ENCODE measurements at regions not wholly inside any gene's neighbourhood (a gene's known extent, or its start where the extent isn't known, plus 50 kb on each side); places are given as distances from the start of the nearest gene placed in this dataset.

DNA sequence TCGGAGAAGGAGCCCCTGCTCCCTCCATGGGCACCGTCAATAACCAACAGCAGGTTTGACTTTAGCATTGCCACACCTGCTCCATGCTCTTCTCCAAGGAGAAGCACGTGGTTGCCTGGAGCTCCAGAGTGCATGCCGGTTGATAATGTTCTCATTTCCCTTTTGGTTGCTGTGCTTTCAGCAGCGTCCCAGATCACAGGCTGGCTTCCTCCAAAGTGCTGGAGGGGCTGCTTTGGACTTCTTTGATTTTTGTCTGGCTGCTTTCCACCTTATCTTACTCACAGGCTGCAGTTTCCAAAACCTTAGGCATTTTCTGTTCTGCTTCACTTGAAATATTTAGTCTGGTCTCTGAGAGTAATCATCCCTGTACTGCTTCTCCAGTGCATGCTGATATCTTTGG, 123.8 kb upstream of the IRS2 start:
- Histone ChIP-seq H3K14ac (ENCODE audit: low read length) (no peak overlapping the region), H2BK120ac (ENCODE audit: low read depth, low read length) (no peak overlapping the region), H3K23ac (ENCODE audit: low read depth, low read length, poor library complexity) (no peak overlapping the region), H2AK5ac (ENCODE audit: low read depth, low read length) (no peak overlapping the region), H3K36me3 (replicated peaks in 1 of 2; ENCODE audit: control insufficient read depth in 2 of 2, insufficient read depth in 2 of 2, low read length in 2 of 2) (no peaks in the 10 kb centered on the region), H3K79me1 (ENCODE audit: low read depth, low read length) (no peaks in the 10 kb centered on the region), H3K18ac (ENCODE audit: low read length) (no peak overlapping the region), H3K4ac (ENCODE audit: low read length) (no peak overlapping the region), H3K4me2 (ENCODE audit: insufficient read depth, low read length, poor library complexity, severe bottlenecking) (no peak overlapping the region), H3K27ac (replicated peaks; ENCODE audit: low read length) (no peak overlapping the region), H2AFZ (ENCODE audit: low read length) (no peak overlapping the region), H3K9ac (ENCODE audit: low read depth, low read length, poor library complexity) (no peak overlapping the region), H2BK15ac (ENCODE audit: low read length) (no peak overlapping the region), H4K8ac (ENCODE audit: low read depth, low read length) (no peak overlapping the region), H4K91ac (ENCODE audit: low read depth, low read length, poor library complexity) (no peak overlapping the region), H3K27me3 (ENCODE audit: control insufficient read depth in 3 of 3, insufficient read depth in 3 of 3, low read depth in 1 of 3, low read length in 3 of 3) (no peaks in the 10 kb centered on the region), H3K4me3 (ENCODE audit: low read length in 2 of 2) (no peak overlapping the region), H2BK5ac (ENCODE audit: low read length) (no peak overlapping the region), H2BK12ac (ENCODE audit: low read length) (no peak overlapping the region), H3K4me1 (ENCODE audit: control insufficient read depth in 2 of 2, insufficient read depth in 1 of 2, low read depth in 1 of 2, low read length in 2 of 2) (no peaks in the 10 kb centered on the region), H3K9me3 (replicated peaks in 1 of 2; ENCODE audit: control insufficient read depth in 2 of 2, insufficient read depth in 1 of 2, low read depth in 1 of 2, low read length in 2 of 2) (peaks cover 0 to 3% of the 10 kb centered on the region in 2 donors)
- WGBS, 2 donors (ENCODE audit: extremely low coverage in 2 of 2, insufficient read length in 2 of 2, insufficient replicate concordance in 1 of 2) = no CpG with 5 or more reads among the region's 5 CpGs
- DNase-seq (ENCODE audit: low spot score) = no peak

DNA sequence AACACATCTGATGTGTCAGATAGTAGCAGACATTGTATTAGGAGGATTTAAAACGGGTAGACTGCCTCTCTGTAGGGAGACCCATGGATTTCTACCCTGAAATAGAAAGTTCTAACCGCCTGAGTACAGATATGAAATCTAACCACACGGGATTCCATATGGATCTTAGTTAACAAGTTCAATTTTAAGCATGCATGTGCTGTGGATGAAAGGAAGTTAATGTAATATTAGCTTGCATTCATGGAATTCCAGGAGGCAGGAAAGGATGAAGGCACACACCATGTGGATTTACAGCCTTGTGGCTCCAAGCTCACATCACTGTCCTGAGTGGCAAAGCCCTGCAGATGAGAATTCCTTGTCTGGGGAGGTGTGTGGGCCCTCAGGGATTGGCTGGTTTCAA, 120.6 kb upstream of the IRS2 start:
- DNase-seq (ENCODE audit: low spot score) = no peak
- H3K18ac ChIP-seq (ENCODE audit: low read length) = no peak overlapping the region

DNA sequence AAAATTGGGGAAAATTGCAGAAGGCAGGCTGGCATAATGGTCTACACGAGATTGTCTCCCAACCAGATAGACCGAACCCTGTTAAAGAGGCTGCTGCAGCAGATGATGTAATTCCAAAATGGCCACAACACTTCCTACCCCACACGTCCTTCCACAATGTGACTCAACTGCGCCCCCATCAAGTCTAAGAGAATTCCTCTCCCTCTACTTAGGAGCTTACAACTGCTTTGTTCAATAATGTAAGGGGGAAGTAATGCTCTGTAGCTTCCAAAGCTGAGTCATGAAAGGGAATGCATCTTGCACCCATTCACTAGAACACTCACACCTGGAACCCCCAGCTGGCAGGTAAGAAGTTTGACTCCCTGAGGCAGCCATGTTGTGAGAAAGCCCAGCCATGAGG, 117.8 kb upstream of the IRS2 start:
- Histone ChIP-seq H3K4me3 (ENCODE audit: low read length in 2 of 2) (no peak overlapping the region), H2BK12ac (ENCODE audit: low read length) (no peak overlapping the region), H3K4me2 (ENCODE audit: insufficient read depth, low read length, poor library complexity, severe bottlenecking) (no peak overlapping the region), H2BK120ac (ENCODE audit: low read depth, low read length) (no peak overlapping the region), H3K36me3 (replicated peaks in 1 of 2; ENCODE audit: control insufficient read depth in 2 of 2, insufficient read depth in 2 of 2, low read length in 2 of 2) (no peaks in the 10 kb centered on the region), H4K8ac (ENCODE audit: low read depth, low read length) (no peak overlapping the region), H3K4me1 (ENCODE audit: control insufficient read depth in 2 of 2, insufficient read depth in 1 of 2, low read depth in 1 of 2, low read length in 2 of 2) (peaks cover 0 to 6% of the 10 kb centered on the region in 2 donors), H3K27me3 (ENCODE audit: control insufficient read depth in 3 of 3, insufficient read depth in 3 of 3, low read depth in 1 of 3, low read length in 3 of 3) (peaks cover 0 to 5% (median 2%) of the 10 kb centered on the region in 3 experiments), H3K23ac (ENCODE audit: low read depth, low read length, poor library complexity) (no peak overlapping the region), H3K9ac (ENCODE audit: low read depth, low read length, poor library complexity) (no peak overlapping the region), H3K18ac (ENCODE audit: low read length) (no peak overlapping the region), H4K91ac (ENCODE audit: low read depth, low read length, poor library complexity) (no peak overlapping the region), H2BK5ac (ENCODE audit: low read length) (no peak overlapping the region), H3K79me1 (ENCODE audit: low read depth, low read length) (no peaks in the 10 kb centered on the region), H2AK5ac (ENCODE audit: low read depth, low read length) (no peak overlapping the region), H2BK15ac (ENCODE audit: low read length) (no peak overlapping the region), H3K9me3 (replicated peaks in 1 of 2; ENCODE audit: control insufficient read depth in 2 of 2, insufficient read depth in 1 of 2, low read depth in 1 of 2, low read length in 2 of 2) (peaks cover 0 to 3% of the 10 kb centered on the region in 2 donors), H3K14ac (ENCODE audit: low read length) (no peak overlapping the region), H3K4ac (ENCODE audit: low read length) (no peak overlapping the region), H3K27ac (replicated peaks; ENCODE audit: low read length) (no peak overlapping the region), H2AFZ (ENCODE audit: low read length) (peak overlapping the region; percentile 30)
- DNase-seq (ENCODE audit: low spot score) = no peak
- no CpG with 5 or more reads among the region's 4 CpGs for WGBS, 2 donors (ENCODE audit: extremely low coverage in 2 of 2, insufficient read length in 2 of 2, insufficient replicate concordance in 1 of 2)

More for the DNA sequence above, 120.6 kb upstream of the IRS2 start:
- Histone ChIP-seq H3K27me3 (ENCODE audit: control insufficient read depth in 3 of 3, insufficient read depth in 3 of 3, low read depth in 1 of 3, low read length in 3 of 3) (no peaks in the 10 kb centered on the region), H3K4me3 (ENCODE audit: low read length in 2 of 2) (no peak overlapping the region), H2AK5ac (ENCODE audit: low read depth, low read length) (no peak overlapping the region), H3K9me3 (replicated peaks in 1 of 2; ENCODE audit: control insufficient read depth in 2 of 2, insufficient read depth in 1 of 2, low read depth in 1 of 2, low read length in 2 of 2) (peaks cover 0 to 3% of the 10 kb centered on the region in 2 donors), H4K8ac (ENCODE audit: low read depth, low read length) (no peak overlapping the region), H3K14ac (ENCODE audit: low read length) (no peak overlapping the region), H2AFZ (ENCODE audit: low read length) (no peak overlapping the region), H3K79me1 (ENCODE audit: low read depth, low read length) (no peaks in the 10 kb centered on the region), H3K4me1 (ENCODE audit: control insufficient read depth in 2 of 2, insufficient read depth in 1 of 2, low read depth in 1 of 2, low read length in 2 of 2) (no peaks in the 10 kb centered on the region), H3K23ac (ENCODE audit: low read depth, low read length, poor library complexity) (no peak overlapping the region), H2BK5ac (ENCODE audit: low read length) (no peak overlapping the region), H3K4me2 (ENCODE audit: insufficient read depth, low read length, poor library complexity, severe bottlenecking) (no peak overlapping the region), H2BK12ac (ENCODE audit: low read length) (no peak overlapping the region), H3K27ac (replicated peaks; ENCODE audit: low read length) (no peak overlapping the region), H2BK120ac (ENCODE audit: low read depth, low read length) (no peak overlapping the region), H3K36me3 (replicated peaks in 1 of 2; ENCODE audit: control insufficient read depth in 2 of 2, insufficient read depth in 2 of 2, low read length in 2 of 2) (no peaks in the 10 kb centered on the region), H3K9ac (ENCODE audit: low read depth, low read length, poor library complexity) (no peak overlapping the region), H4K91ac (ENCODE audit: low read depth, low read length, poor library complexity) (no peak overlapping the region), H3K4ac (ENCODE audit: low read length) (no peak overlapping the region), H2BK15ac (ENCODE audit: low read length) (no peak overlapping the region)
- WGBS, 2 donors (ENCODE audit: extremely low coverage in 2 of 2, insufficient read length in 2 of 2, insufficient replicate concordance in 1 of 2) = no CpG with 5 or more reads among the region's 3 CpGs

DNA sequence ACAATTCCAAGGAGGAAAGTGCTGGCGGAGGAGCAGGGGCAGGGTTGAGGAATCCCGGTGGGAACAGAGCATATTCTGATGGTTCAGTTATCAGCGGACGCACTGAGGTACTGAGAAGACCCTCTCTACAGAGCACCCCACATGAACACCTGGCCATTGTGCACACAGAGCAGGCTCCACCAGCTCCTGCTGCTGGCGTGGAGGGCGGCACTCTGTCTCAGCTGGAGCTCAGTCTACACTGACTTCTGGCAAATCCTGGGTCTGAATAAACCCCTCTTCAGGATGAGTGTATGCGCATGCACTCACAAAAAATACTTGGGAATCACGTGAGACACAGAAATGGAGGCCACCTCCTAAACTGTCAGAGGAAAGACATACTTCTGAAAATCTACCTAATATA, 114.4 kb upstream of the IRS2 start:
- Histone ChIP-seq H2AFZ (ENCODE audit: low read length) (peak overlapping the region; percentile 50), H3K4me3 (ENCODE audit: low read length in 2 of 2) (no peak overlapping the region), H2BK120ac (ENCODE audit: low read depth, low read length) (no peak overlapping the region), H3K36me3 (replicated peaks in 1 of 2; ENCODE audit: control insufficient read depth in 2 of 2, insufficient read depth in 2 of 2, low read length in 2 of 2) (no peaks in the 10 kb centered on the region), H3K18ac (ENCODE audit: low read length) (no peak overlapping the region), H2BK15ac (ENCODE audit: low read length) (no peak overlapping the region), H2BK5ac (ENCODE audit: low read length) (no peak overlapping the region), H4K91ac (ENCODE audit: low read depth, low read length, poor library complexity) (no peak overlapping the region), H3K27ac (replicated peaks; ENCODE audit: low read length) (no peak overlapping the region), H3K9me3 (replicated peaks in 1 of 2; ENCODE audit: control insufficient read depth in 2 of 2, insufficient read depth in 1 of 2, low read depth in 1 of 2, low read length in 2 of 2) (no peaks in the 10 kb centered on the region), H2AK5ac (ENCODE audit: low read depth, low read length) (no peak overlapping the region), H3K14ac (ENCODE audit: low read length) (peak overlapping the region; percentile 79), H3K4ac (ENCODE audit: low read length) (no peak overlapping the region), H3K4me2 (ENCODE audit: insufficient read depth, low read length, poor library complexity, severe bottlenecking) (no peak overlapping the region), H3K9ac (ENCODE audit: low read depth, low read length, poor library complexity) (no peak overlapping the region), H3K79me1 (ENCODE audit: low read depth, low read length) (no peaks in the 10 kb centered on the region), H3K4me1 (ENCODE audit: control insufficient read depth in 2 of 2, insufficient read depth in 1 of 2, low read depth in 1 of 2, low read length in 2 of 2) (peaks cover 0 to 6% of the 10 kb centered on the region in 2 donors), H3K23ac (ENCODE audit: low read depth, low read length, poor library complexity) (no peak overlapping the region), H3K27me3 (ENCODE audit: control insufficient read depth in 3 of 3, insufficient read depth in 3 of 3, low read depth in 1 of 3, low read length in 3 of 3) (peaks cover 0 to 11% (median 2%) of the 10 kb centered on the region in 3 experiments), H4K8ac (ENCODE audit: low read depth, low read length) (no peak overlapping the region), H2BK12ac (ENCODE audit: low read length) (no peak overlapping the region)
- no peak for DNase-seq (ENCODE audit: low spot score)
- no CpG with 5 or more reads among the region's 8 CpGs for WGBS, 2 donors (ENCODE audit: extremely low coverage in 2 of 2, insufficient read length in 2 of 2, insufficient replicate concordance in 1 of 2)
